GM21447 (cell line): ENCODE measurements at regions not wholly inside any gene's neighbourhood (a gene's known extent, or its start where the extent isn't known, plus 50 kb on each side); places are given as distances from the start of the nearest gene placed in this dataset.
A peak's percentile ranks its signal among the peaks of the same experiment; 100 is the strongest.
"Not testable (repeated sequence)": the region's sequence is repeated elsewhere in the genome, so short reads cannot be mapped to it uniquely, and the experiment has no call there.

Experiments
- ATAC-seq: cut with Tn5 transposase; IDR thresholded peaks from one replicate; pipeline ENCODE4 v1.9.1; 2021; ENCODE audit not compliant: unreplicated experiment

- ATAC-seq, result peak; percentile 91
These were observed 5455.9 kb upstream of the TPTE start for GRCh38 chr21:5065240-5066211.

GRCh38 chr21:5066682-5067251, 5454.6 kb upstream of the TPTE start:
- ATAC-seq, result not testable (repeated sequence)

- ATAC-seq, result not testable (repeated sequence)
These were observed 5453.9 kb upstream of the TPTE start for GRCh38 chr21:5067326-5068048.

DNA sequence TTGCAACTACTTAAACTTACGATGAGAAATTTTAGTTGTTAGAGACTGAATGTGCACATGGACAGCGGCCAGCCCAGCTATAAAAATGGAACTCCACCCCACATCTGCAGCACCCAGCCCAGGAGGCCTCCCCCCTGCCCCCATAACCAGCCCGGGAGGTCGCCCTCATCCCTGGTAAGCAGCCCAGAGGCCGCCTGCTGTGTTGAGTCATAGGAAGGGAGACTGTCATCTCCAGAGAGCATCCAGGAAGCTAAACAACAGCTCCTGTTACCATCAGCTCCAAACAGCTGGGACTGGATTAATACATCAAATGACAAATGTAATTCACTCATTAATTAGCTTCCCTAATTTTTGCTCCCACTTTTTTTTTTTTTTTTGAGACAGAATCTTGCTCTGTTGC, 5452.7 kb upstream of the TPTE start:
- ATAC-seq, result not testable (repeated sequence)

DNA sequence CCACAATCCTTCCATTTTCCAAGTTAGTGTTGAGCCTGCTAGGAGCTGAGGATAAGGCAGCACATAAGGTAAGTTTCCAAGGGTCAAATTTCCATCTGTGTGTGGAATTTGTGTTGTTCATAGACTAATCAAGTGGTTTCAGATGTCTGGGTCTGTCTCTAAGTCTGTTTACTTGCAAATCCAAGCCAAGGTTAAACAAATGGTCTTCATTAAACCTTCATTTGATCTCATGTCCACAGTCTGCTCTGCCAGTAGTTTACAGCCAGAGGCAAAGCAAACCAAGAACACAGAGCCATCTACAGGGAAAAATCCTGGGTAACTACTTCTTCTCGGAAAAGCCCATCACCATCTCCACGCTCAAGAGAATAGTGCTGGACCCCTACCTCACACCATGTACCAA, 5450.2 kb upstream of the TPTE start:
- ATAC-seq, result not testable (repeated sequence)

- ATAC-seq, result not testable (repeated sequence)
These were observed 5444.5 kb upstream of the TPTE start for GRCh38 chr21:5076854-5077253.

DNA sequence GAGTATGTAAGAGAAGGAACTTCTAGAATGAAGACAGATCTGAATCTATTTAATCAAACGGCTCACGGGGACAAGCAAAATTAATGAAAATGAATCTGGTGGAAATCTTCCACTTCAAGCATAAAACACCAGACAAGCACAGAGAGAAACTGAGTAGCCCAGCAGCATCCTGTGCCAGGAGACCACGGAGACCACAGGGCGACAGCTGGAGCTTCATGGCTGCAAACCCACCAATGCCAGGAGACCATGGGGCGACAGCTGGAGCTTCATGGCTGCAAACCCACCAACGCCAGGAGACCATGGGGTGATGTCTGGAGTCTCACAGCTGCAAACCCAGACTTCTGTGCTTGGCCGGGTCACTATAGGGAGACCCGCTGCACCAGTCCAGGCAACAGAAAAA, 5442.0 kb upstream of the TPTE start:
- ATAC-seq, result not testable (repeated sequence)

- ATAC-seq, result not testable (repeated sequence)
These were observed 5441.4 kb upstream of the TPTE start for GRCh38 chr21:5080015-5080414.

- not testable (repeated sequence) for ATAC-seq
These were observed 5437.1 kb upstream of the TPTE start for GRCh38 chr21:5084246-5084645.

GRCh38 chr21:5085456-5085855, 5435.9 kb upstream of the TPTE start:
- ATAC-seq, result not testable (repeated sequence)

DNA sequence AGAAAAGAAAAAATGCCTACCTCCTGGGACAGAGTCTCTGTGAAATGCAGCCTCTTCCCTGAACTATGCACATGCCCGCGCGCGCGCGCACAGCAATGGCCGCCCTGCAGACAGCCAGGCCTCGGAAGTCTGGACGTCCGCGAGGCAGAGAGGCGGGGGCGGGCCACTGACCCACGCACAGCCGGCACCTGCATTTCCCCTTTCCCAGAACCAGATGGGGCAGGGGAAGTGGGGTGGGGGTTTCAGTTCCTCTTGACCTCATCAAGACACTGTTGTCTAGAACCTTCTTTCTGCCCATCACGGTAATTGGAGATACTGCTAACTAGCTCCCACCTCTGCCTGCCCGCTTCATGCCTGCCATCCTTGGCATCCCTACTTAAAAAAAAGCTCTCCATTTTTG, 5435.0 kb upstream of the TPTE start:
- ATAC-seq, result not testable (repeated sequence)

DNA sequence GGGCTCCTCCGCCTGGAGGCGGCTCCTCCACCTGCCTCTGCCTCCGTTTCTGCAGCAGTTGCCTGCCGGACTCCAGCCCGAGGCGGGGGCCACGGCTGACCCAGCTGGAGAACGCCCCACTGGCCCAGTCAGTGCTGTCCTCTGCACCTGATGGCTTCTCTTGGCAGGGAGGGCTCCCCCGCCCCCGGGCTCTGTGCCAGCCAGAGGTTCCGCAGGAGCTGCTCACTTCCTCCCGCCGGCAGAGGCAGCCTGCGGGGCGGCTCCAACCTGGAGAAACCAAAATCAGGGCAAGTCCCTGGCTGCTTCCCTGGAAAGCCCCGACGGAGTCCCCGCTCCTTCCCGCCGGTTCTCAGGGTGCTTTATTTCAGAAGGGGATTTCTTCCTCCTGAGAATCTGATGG, 5432.6 kb upstream of the TPTE start:
- ATAC-seq, result not testable (repeated sequence)

GRCh38 chr21:5089399-5090089, 5431.8 kb upstream of the TPTE start:
- ATAC-seq, result not testable (repeated sequence)

- ATAC-seq, result not testable (repeated sequence)
These were observed 5431.0 kb upstream of the TPTE start for GRCh38 chr21:5090132-5091079.

DNA sequence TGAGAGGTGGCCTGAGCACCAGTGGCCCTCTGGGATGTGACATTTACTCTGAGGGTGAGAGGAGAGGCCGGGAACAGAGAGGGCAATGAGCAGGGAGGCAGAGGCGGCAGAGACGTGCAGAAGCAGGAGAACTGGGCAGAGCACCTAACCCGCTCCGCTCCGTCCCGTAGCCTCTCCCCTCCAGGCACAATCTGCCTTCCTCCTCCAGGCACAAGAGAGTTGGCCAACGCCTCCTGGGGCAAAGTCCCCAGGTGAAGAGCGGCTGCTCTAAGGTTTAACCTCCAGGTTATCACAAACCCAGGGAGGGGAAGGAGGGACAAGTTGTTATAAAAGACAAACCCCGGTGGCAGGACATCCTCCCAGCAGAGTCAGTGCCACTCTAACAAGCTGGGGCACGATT, 5430.1 kb upstream of the TPTE start:
- not testable (repeated sequence) for ATAC-seq

DNA sequence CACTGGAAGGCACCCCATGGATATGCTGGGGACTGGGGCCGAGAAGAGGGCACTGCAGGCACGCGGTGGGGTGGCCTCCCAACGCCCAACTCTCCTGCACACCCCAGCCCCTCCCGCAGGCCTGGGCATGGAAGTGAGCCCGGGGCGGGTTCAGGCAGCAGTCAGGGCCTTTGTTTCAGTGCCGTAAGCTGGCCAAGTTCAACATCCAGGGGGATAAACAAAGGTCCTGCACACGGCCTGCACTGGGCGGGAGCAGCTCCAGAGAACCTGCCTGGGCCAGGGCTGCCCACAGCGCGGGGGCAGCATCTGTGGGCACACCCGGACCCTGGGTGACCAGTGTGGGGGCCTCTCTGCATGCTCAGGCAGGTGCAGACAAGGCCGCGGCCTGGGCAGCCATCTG, 5425.8 kb upstream of the TPTE start:
- ATAC-seq, result not testable (repeated sequence)

DNA sequence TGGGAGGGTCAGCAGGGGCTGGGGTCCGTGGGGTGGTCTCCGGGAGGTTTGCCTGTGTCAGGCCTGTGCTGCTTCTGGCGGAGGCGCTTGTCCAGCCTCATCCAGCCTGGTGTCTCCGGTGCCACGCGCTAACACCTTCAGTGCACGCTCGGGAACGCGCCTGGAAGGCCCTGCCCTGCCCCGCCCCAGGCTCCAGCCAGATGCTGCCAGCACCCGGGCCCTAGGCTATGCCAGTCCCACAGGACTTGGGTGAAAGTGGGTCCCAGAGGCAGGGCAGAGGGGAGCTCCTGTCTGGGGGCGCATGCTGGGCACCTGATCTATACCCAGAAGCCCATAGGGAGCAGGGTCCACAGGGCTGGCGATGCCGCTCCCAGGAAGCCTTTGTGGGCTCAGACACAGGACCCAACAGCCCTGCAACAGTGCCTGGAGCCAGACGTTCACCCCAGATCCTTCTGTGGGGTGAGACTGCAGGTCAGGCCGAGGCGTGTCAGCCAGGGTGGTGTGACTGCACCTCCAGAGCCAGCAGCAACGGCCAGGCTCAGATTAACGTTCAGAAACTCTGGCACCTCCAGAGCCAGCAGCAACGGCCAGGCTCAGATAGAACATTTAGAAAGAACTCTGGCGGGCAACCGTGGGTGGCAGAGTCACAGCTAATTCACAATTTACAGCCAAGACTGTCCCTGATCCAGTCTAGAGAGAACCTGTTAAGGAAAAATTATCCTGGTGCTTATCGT, 5423.2 kb upstream of the TPTE start:
- not testable (repeated sequence) for ATAC-seq

DNA sequence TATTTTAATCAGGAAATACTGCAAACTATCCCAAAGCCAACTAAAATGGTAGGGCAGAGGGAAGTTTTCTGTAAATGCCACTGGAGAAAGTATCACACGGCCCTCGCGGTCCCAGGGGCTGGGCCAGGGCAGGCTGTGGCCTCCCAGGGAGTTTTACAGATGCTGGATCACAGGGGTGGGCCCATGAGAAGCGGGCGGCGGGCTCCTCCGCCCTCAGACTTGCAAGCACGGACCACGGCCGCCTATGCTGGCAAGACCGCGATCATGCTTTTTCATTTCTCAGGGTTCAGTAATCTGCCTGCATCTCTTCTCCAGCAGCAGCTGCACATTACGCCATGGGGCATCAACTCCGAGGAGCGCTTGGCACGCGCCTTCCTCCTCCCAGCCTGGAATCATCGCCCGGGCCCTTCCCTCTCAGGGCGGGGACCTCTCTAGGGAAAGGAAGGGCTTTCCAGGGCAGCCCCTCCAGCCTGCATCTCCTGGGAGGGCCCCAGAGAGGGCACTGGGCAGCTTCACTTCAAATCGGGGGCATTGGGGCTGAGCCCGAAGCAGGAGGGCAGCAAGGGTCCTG, 5420.7 kb upstream of the TPTE start:
- not testable (repeated sequence) for ATAC-seq

- peak; percentile 54 for ATAC-seq
These were observed 5419.6 kb upstream of the TPTE start for GRCh38 chr21:5101749-5102148.
